ENCODE measurements at regions not wholly inside any gene's neighbourhood (a gene's known extent, or its start where the extent isn't known, plus 50 kb on each side); places are given as distances from the start of the nearest gene placed in this dataset.

GRCh38 chr11:89583580-89583979 is 92.4 kb upstream of the NOX4 start:
- TF ChIP-seq CTCF (IDR thresholded peaks at IDR 0.05) (no peak), POLR2AphosphoS5 (IDR thresholded peaks at IDR 0.05) (no peak), POLR2A (IDR thresholded peaks at IDR 0.05) (no peak), EP300 (IDR thresholded peaks at IDR 0.05) (no peak)

Data from suprapubic skin (tissue), 4 donors.